ENCODE measurements at regions not wholly inside any gene's neighbourhood (a gene's known extent, or its start where the extent isn't known, plus 50 kb on each side); places are given as distances from the start of the nearest gene placed in this dataset.

GRCh38 chr4:147335183-147335582 is 145.7 kb upstream of the EDNRA start:
- H3K4me1 ChIP-seq = peaks cover 0 to 14% (median 0%) of the 10 kb centered on the region in 12 donors
- ATAC-seq = no peak
- H3K9me3 ChIP-seq = no peaks in the 10 kb centered on the region
- no peaks in the 10 kb centered on the region for H3K36me3 ChIP-seq
- peak overlapping the region in 1 of 12 donors; percentile 28 for H3K27ac ChIP-seq
- intact Hi-C loops (cut with DNase I) = loop anchor here in 1 of 10 donors (10.0 kb wide), 1 partner anchor 250 kb away; no protein-coding TSS in a partner anchor
- no peak for DNase-seq
- no peak overlapping the region for H3K4me3 ChIP-seq
- TF ChIP-seq CTCF (IDR thresholded peaks at IDR 0.05) = no peak
- TF ChIP-seq POLR2A (IDR thresholded peaks at IDR 0.05) = no peak
- H3K27me3 ChIP-seq = no peaks in the 10 kb centered on the region
- 94 to 97% (median 95%) methylated on average over 1 of the region's 1 CpG for WGBS, 4 donors

DNA sequence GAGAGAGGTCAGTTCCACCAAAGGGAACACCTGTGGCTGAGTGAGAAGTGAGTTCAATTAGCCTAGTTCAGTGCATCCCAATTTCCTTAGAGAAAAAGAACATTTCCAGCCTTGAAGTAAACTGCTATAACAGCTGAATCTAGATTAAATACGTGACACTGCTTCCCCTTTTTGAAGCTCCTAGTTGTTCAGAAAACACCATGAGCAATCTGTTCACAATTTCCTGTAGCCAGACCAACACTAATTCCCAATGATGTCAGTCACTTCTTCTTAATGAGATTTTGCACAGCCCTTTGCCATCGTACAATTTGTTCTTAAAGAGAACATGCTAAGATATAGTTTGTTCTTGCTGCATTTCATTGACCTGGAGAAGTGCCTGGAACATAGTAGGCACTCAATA is 144.6 kb upstream of the EDNRA start:
- no peak for TF ChIP-seq POLR2A (IDR thresholded peaks at IDR 0.05)
- no peak for TF ChIP-seq CTCF (IDR thresholded peaks at IDR 0.05)
- Histone ChIP-seq H3K36me3 (no peaks in the 10 kb centered on the region), H3K27me3 (no peaks in the 10 kb centered on the region), H3K27ac (no peak overlapping the region), H3K4me3 (no peak overlapping the region), H3K4me1 (peaks cover 0 to 14% (median 0%) of the 10 kb centered on the region in 12 donors), H3K9me3 (no peaks in the 10 kb centered on the region)
- intact Hi-C loops (cut with DNase I) = loop anchor here in 1 of 10 donors (10.0 kb wide), 1 partner anchor 249 kb away; no protein-coding TSS in a partner anchor
- 50 to 65% (median 57%) methylated on average over 2 of the region's 2 CpGs for WGBS, 4 donors
- DNase-seq = no peak
- ATAC-seq = peak in 1 of 4 donors; percentile 25

DNA sequence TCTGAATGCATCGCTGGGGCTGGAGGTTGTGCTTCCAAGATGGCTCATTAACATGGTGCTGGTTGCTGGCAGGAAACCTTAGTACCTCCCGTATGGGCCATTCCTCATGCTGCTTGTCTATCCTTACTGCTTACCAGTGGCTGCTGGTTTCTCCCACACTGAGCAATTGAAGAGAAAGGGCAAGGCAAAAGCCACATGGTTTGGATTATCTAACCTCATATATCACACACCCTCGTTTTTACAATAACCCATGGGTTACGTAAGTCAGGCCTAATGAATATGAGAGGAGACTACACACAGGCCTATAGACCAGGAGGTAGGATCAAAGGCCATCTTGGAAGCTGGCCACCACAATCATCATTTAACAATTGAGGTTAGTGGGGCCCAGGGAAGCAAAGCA is 141.8 kb upstream of the EDNRA start:
- DNase-seq (no peak), ATAC-seq (no peak)
- Histone ChIP-seq H3K4me1 (peaks cover 0 to 7% (median 0%) of the 10 kb centered on the region in 12 donors), H3K4me3 (no peak overlapping the region), H3K27ac (no peak overlapping the region), H3K27me3 (no peaks in the 10 kb centered on the region), H3K9me3 (no peaks in the 10 kb centered on the region), H3K36me3 (no peaks in the 10 kb centered on the region)
- no peak for TF ChIP-seq POLR2A (IDR thresholded peaks at IDR 0.05)
- no peak for TF ChIP-seq CTCF (IDR thresholded peaks at IDR 0.05)
- 85 to 92% (median 89%) methylated on average over 4 of the region's 4 CpGs for WGBS, 4 donors
- intact Hi-C loops (cut with DNase I) = loop anchor here in 1 of 10 donors (10.0 kb wide), 1 partner anchor 246 kb away; no protein-coding TSS in a partner anchor

DNA sequence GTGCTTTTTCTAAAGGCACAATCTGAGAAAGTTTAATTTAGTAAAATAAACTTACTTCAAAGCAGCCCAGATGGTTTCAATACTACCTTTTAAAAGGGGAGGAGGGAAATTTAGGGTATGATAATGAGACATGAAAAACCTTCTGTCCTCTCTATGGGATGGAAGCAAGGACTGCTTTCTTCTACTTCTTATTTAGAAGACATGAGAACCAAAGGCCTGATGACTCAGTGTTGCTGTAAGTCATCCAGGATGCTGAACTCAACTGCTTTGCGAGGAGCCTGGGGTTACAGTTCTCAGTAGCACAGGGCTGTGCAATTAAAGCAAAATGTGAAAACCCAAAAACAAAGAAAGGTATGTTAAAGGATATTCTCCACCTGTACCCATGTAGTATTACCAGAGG is 140.8 kb upstream of the EDNRA start:
- Histone ChIP-seq H3K27me3 (no peaks in the 10 kb centered on the region), H3K27ac (peak overlapping the region in 4 of 12 donors; percentile 19 to 42 (median 38)), H3K36me3 (no peaks in the 10 kb centered on the region), H3K4me3 (no peak overlapping the region), H3K9me3 (no peaks in the 10 kb centered on the region), H3K4me1 (peaks cover 0 to 4% (median 0%) of the 10 kb centered on the region in 12 donors)
- 70 to 77% (median 74%) methylated on average over 1 of the region's 1 CpG for WGBS, 4 donors
- DNase-seq = no peak
- intact Hi-C loops (cut with DNase I) = no loop called here
- peak in 3 of 4 donors; percentile 45 to 85 (median 57) for ATAC-seq
- no peak for TF ChIP-seq CTCF (IDR thresholded peaks at IDR 0.05)
- no peak for TF ChIP-seq POLR2A (IDR thresholded peaks at IDR 0.05)
